Globus pallidus (tissue), 1 donor: ENCODE measurements at regions not wholly inside any gene's neighbourhood (a gene's known extent, or its start where the extent isn't known, plus 50 kb on each side); places are given as distances from the start of the nearest gene placed in this dataset.

Experiments
- DNase-seq: peaks from one replicate; pipeline ENCODE4 v3.0.0-alpha.2; 2015; ENCODE audit warnings: low spot score

DNA sequence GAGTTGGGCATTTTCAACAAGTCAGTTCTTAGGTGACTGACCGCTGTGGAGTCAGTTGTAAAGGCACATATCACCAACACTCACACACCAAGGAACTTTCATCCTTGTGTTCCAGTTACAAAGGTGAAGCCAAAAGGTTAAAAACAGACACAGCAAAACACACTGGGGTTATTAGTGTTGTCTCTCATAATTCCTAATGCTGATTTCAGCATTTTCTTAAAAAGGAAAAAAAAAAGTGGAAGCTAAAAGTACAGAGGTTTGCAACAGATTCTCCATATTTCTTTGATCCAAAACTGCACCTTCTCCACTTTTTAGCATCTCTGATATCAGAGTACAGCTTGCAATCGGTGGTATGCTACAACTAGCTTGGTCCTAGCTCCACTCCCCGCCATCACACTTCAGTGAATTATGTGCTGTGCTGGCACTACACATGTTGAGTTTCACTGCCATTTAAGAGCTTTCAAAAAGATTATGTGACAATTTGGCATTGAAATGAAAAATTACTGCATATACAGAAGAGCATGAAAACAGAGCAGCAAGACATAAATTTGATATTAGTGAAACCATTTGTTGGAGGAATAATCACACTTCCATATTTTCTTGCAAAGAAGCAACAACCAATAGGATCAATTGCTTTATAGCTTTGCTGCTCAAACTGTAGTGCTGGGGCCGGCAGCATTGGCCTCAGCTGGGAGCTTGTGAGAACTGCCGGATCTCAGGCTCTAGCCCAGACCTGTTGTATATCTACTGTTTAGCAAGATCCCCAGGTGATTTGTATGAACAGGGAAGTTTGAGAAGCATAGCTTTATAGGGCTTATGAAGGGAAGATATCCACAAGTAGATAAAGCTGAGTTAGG is 62.3 kb upstream of the DAPL1 start:
- no peak for DNase-seq

DNA sequence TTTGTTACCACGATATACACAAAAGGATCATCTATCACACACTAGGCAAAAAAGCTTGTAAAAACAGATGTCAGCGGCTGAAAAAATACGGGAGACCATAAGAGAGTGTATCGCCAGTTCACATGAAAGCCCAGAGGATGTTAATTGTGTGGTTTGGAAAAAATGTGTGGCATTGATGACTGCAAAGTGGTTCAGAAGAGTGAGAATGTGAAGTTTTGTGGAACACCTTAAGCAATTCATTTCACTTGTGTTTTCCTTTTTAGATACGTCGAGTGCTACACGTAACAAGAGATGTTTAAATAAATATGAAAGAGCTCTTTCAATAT is 61.7 kb upstream of the DAPL1 start:
- DNase-seq = no peak

DNA sequence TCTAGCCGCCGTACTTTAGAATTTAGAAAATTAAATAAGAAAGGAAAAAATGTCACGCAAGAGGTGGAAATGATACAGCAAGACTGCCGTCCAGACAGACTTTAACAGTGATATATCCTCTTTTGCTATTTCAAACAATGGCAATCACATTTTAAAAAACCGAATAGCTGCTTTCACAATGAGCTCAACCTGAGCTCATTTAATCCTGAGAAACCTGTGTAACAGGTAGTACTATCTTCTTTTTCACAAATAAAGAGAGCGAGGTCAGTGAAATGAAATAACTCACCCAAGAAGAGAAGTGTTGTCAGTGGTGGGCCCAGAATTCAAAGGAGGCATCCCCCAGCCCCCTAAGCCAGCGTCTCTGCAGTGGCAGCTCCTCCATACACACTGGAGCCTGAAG is 60.7 kb upstream of the DAPL1 start:
- DNase-seq = no peak

DNA sequence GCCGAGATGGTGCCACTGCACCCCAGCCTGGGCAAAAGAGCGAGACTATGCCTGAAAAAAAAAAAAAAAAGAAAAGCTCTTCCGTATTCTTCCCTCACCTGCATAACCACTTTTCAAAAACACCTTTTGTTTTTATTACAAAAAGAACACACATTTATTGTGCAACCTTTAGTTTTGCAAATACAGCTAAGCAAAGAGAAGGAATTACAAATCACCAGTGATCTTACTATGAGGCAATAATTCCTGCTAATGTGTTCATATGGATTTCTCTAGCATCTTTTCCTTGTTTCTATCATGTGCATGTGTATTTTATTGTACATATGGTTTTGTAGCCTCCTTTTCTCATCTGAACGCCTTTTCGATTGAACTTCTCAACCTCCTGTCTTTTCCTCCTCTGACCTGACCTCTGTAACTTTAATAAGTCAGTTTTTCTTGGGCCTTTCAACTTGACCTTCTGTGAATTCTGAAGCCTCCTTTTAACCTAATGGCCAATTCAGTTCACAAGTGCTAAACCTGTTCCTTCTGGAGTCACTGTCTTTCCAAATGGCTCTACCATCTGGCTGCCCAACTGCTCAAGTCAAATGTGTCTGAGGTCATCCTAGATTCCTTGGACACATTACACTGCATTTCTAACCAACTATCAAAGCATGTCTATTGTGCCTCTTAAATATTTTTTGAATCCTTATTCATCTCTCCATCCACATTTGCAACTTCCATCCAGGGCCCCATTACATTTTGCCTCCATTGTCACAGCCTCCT is 59.1 kb upstream of the DAPL1 start:
- DNase-seq = no peak

DNA sequence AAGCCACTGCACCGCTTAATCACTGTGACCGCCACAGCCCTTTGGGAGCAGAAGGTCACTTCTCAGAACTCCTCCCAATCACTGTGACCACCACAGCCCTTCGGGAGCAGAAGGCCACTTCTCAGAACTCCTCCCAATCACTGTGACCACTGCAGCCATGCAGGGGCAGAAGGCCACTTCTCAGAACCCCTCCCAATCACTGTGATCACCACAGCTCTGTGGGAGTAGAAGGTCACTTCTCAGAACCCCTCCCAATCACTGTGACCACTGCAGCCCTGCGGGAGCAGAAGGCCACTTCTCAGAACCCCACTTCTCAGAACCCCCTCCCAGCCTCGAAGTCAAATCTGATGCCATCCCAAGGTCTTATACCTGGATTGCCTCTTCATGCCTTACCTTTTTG is 56.8 kb upstream of the DAPL1 start:
- DNase-seq = no peak

DNA sequence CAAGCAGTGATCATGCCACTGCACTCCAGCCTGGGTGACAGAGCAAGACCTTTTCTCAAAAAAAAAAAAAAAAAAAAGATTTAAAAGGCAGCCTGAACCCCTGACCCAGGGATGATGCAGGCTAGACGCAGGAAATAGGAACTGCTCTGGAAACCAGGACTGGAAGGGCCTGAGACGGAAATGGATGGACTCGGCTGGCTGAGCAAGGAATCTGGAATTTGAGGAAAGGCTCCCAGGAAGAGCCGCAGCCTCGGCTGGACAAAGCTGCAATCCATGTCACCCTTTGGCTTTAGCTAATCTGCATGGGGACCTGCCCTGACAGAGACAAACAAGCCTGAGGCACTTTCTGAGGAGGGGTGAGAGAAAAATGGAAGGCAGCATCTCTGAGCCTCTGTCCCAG is 55.0 kb upstream of the DAPL1 start:
- DNase-seq = no peak

DNA sequence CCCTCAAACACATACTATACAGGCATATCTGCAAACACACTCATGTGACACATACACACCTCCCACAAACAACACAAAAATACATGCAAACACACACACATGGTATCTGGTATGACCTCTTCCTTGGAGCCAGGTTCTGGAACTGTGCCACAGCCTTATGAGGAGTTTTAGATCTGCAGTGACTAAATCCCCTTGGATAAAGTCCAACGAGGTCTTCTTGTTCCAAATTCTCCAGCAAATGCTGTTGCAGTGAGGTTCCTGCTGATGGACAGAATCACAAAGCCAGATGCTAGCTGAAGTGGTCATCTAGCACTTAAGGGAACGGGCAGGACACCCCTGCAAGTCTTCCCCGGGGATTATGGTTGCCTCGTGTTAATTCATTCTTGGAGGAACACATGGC is 54.5 kb upstream of the DAPL1 start:
- DNase-seq = no peak

DNA sequence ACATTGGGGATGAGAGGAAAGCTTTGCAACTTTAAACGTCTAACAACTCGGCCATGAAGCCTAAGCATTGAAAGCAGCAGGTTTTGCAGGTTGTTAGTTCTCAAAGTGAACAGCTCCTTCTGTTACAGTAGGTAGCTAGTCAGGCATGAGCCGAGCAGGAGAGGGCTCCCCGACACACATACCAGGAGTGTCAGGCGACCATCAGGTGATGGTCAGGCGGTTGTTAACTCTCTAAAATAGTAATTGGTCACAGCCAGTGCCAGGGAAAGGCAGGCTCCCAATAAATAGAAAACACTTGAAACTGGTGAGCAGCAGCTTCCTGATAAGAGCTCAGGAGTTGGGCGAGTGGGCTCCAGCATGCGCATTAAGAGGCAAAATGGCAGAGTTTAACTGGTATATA is 53.5 kb upstream of the DAPL1 start:
- no peak for DNase-seq

DNA sequence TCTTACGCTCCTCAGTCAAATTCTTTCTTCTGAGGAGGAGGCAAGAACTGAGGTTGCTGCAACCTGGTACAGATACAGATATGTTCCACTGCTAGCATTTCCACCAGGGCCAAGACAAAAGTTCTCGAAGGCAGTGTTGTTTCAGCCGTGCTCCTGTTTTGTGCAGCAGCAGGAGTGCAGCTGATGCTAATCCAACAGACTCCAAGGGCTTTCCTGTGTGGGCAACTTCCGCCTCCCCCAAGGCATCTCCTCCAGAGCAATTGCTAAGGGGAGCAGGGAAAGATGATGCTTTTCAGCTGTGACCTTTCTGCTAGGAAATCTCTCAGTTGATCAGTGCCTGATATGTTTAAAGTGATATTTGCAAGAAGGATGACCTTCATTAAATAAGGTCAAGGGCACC is 52.6 kb upstream of the DAPL1 start:
- DNase-seq = no peak

DNA sequence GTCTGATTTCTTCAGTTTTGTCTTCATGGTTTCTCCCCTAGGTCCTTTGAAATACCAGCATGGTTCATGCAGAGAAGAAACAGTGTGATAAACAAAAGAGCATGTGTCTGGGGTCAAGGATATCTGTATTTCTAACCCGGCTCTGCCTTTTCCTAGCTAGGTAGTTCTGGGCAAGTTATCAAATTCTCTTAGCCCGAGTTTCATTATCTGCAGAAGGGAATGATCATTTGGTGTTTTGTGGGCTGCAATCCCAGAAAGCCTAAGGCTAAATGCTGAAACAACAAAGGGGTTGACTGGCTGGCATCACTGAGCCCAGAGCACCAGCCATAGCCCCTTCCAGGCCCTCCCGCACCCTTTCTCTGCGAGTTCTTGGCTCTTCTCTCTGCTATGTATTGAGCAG is 51.7 kb upstream of the DAPL1 start:
- no peak for DNase-seq

DNA sequence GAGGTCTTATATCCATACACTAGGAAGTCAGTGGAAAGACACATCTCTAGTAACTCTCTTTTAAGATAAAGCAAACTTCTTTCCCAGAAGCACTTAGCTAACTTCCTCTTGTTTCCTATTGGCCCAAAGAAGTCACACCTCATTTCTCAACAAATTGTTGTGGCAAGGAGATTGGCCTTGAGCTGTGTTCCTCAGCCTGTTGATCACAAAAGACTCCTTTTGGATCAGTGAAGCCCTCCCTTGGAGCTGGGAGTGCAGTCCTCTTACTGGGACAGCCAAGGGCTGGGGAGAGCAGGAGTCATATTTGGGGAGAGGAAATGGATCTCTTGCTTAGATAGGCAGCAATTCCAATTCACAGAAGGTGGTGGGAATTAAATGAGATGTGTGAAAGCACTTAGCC is 51.2 kb upstream of the DAPL1 start:
- no peak for DNase-seq

DNA sequence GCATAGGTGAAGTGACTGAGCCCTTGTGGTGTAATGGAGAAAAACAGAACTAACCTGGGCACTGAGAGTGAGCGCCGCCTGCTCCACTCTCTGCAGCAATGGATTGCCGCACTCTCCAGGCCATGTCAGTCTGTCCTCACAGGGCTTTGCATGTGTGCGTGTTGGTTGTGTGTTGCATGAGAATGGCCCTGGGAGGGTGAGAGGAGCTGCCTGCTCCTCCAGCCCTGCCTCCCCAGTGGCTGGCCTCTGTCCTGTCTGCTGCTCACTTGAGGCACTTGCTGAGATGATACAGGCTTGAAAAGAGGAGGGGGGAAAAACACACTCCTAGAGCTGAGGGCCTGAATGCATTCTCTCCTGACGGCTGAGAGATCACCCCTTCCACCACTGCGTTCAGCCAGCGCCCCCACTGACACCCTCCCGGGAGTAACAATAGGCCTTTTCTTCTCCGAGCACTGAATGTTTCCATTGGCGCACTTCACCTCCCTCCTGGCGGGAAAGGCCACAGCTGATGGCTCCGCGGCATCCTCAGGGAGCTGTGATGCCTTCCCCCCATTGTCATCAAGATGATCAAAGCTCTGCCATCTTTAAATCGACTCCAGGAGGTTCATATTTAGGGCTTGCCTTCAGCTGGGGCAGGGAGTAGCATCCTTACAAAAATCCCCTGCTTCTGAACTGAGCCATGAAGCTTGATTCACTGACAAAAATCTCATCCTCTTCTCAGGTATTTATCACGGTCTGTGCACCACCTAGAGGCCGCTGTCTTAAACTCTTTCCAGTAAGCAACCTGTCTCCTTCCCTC is 49.9 kb upstream of the DAPL1 start:
- peak; percentile 84 for DNase-seq
